ENCODE measurements at regions not wholly inside any gene's neighbourhood (a gene's known extent, or its start where the extent isn't known, plus 50 kb on each side); places are given as distances from the start of the nearest gene placed in this dataset.

GRCh38 chr4:149077181-149077580 lies 635.0 kb upstream of the NR3C2 start:
- TF ChIP-seq CTCF (IDR thresholded peaks at IDR 0.05; ENCODE audit: low read depth, low read length, poor library complexity, severe bottlenecking) (no peak), EZH2phosphoT487 (IDR thresholded peaks at IDR 0.05; ENCODE audit: borderline replicate concordance, low read length) (no peak)
